Endodermal cell (in vitro differentiated cells): ENCODE measurements at regions not wholly inside any gene's neighbourhood (a gene's known extent, or its start where the extent isn't known, plus 50 kb on each side); places are given as distances from the start of the nearest gene placed in this dataset.
"Not testable (repeated sequence)": the region's sequence is repeated elsewhere in the genome, so short reads cannot be mapped to it uniquely, and the experiment has no call there.

ENCODE experiments used
- DNase-seq: peaks from one replicate; pipeline ENCODE4 v3.0.0-alpha.2; 2017
- H3K27ac ChIP-seq: 2 replicates; pipeline ENCODE4 v1.5.1; 2013; ENCODE audit warnings: mild to moderate bottlenecking, low read depth, low read length, moderate library complexity
- H3K27me3 ChIP-seq: 2 replicates; pipeline ENCODE4 v1.6.1; 2013; ENCODE audit warnings: mild to moderate bottlenecking, low read length, moderate library complexity; ENCODE audit not compliant: insufficient read depth, control insufficient read depth, poor library complexity, severe bottlenecking
- H3K36me3 ChIP-seq: 2 replicates; pipeline ENCODE4 v1.7.0; 2013; ENCODE audit warnings: mild to moderate bottlenecking, low read length, moderate library complexity; ENCODE audit not compliant: control insufficient read depth, insufficient read depth
- H3K4me1 ChIP-seq: one replicate; pipeline ENCODE4 v1.7.0; 2013; ENCODE audit warnings: low read length; ENCODE audit not compliant: control insufficient read depth, insufficient read depth
- H3K4me3 ChIP-seq: 2 replicates; pipeline ENCODE4 v1.5.1; 2013; ENCODE audit warnings: mild to moderate bottlenecking, low read length, moderate library complexity
- H3K9ac ChIP-seq: 2 replicates; pipeline ENCODE4 v1.6.1; 2013; ENCODE audit warnings: mild to moderate bottlenecking, low read length, moderate library complexity; ENCODE audit not compliant: poor library complexity, severe bottlenecking; ENCODE audit errors: extremely low read depth
- H3K9me3 ChIP-seq: 2 replicates; pipeline ENCODE4 v1.6.1; 2013; ENCODE audit warnings: mild to moderate bottlenecking, low read length, moderate library complexity; ENCODE audit not compliant: control insufficient read depth
- H3K27ac Mint-ChIP-seq: 2 replicates; pipeline ENCODE4 v1.8.0; 2020; ENCODE audit warnings: mixed read lengths
- H3K27me3 Mint-ChIP-seq: 2 replicates; pipeline ENCODE4 v1.8.0; 2021; ENCODE audit warnings: mild to moderate bottlenecking, mixed read lengths; ENCODE audit not compliant: insufficient read depth
- H3K36me3 Mint-ChIP-seq: 2 replicates; pipeline ENCODE4 v1.8.0; 2020; ENCODE audit warnings: low read depth, mixed read lengths
- H3K4me1 Mint-ChIP-seq: 2 replicates; pipeline ENCODE4 v1.8.0; 2020; ENCODE audit warnings: mixed read lengths
- H3K4me3 Mint-ChIP-seq: 2 replicates; pipeline ENCODE4 v1.8.0; 2020; ENCODE audit warnings: mild to moderate bottlenecking, moderate library complexity, mixed read lengths
- H3K9me3 Mint-ChIP-seq: 2 replicates; pipeline ENCODE4 v1.8.0; 2020; ENCODE audit warnings: mild to moderate bottlenecking, mixed read lengths
- WGBS, 2 experiments: methylation state at CpG; one replicate each; pipeline versions ENCODE4 v1.1.5 to v1.1.7; 2013; ENCODE audit warnings: missing lambda C conversion rate in 2 of 2, mixed read lengths in 1 of 2; ENCODE audit not compliant: insufficient coverage in 1 of 2, insufficient read length in 1 of 2; 5-methylcytosine and 5-hydroxymethylcytosine counted together
- TF ChIP-seq, protein P1 (sequence below): fragments of 200-600 bp; sonication (generic); conservative IDR thresholded peaks from 2 replicates; pipeline ENCODE4 v1.5.0; 2021; ENCODE audit warnings: antibody characterized with exemption, mild to moderate bottlenecking

DNA sequence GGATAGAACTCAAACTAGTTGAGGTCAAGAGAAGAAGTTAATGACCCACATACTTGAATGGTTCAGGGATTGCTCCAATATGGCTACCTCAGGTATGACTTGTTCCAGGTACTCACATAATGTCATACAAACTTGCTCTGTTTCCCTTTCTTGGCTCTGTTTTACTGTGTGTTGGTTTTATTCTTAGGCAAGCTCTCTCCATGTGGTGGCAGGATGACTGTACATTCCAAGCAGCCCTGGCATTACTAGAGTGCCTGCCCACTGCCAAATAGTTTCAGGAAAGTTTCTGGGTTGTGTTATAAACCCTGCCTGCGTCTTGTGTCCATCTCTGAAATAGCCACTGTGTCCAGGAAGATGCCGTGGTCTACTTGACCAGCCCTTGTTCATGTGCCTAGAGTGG lies 476.8 kb downstream of the SHISA9 start:
- Mint-ChIP-seq H3K27me3 (no peaks in the 10 kb centered on the region), H3K27ac (no peak overlapping the region), H3K9me3 (peaks cover 44% of the 10 kb centered on the region), H3K36me3 (peaks cover 16% of the 10 kb centered on the region), H3K4me1 (no peaks in the 10 kb centered on the region), H3K4me3 (no peak overlapping the region)
- Histone ChIP-seq H3K4me3 (no peak overlapping the region), H3K9ac (no peak overlapping the region), H3K27me3 (no peaks in the 10 kb centered on the region), H3K4me1 (no peaks in the 10 kb centered on the region), H3K9me3 (peaks cover 20% of the 10 kb centered on the region), H3K27ac (no peak overlapping the region), H3K36me3 (no peaks in the 10 kb centered on the region)
- no peak for DNase-seq
- WGBS, 2 experiments = 88% methylated on average over 2 of the region's 2 CpGs; no CpG with 5 or more reads in 1 of the 2 experiments
- TF ChIP-seq, protein P1, sequence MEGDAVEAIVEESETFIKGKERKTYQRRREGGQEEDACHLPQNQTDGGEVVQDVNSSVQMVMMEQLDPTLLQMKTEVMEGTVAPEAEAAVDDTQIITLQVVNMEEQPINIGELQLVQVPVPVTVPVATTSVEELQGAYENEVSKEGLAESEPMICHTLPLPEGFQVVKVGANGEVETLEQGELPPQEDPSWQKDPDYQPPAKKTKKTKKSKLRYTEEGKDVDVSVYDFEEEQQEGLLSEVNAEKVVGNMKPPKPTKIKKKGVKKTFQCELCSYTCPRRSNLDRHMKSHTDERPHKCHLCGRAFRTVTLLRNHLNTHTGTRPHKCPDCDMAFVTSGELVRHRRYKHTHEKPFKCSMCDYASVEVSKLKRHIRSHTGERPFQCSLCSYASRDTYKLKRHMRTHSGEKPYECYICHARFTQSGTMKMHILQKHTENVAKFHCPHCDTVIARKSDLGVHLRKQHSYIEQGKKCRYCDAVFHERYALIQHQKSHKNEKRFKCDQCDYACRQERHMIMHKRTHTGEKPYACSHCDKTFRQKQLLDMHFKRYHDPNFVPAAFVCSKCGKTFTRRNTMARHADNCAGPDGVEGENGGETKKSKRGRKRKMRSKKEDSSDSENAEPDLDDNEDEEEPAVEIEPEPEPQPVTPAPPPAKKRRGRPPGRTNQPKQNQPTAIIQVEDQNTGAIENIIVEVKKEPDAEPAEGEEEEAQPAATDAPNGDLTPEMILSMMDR = no peak

GRCh38 chr16:13379266-13379665 lies 477.9 kb downstream of the SHISA9 start:
- TF ChIP-seq, protein P1 = no peak
- 90 to 92% methylated on average over 3 of the region's 3 CpGs for WGBS, 2 experiments
- H3K27ac ChIP-seq = no peak overlapping the region

GRCh38 chr16:13385156-13386040 lies 484.0 kb downstream of the SHISA9 start:
- not testable (repeated sequence) for H3K4me1 Mint-ChIP-seq, H3K4me1 ChIP-seq, H3K27me3 ChIP-seq, H3K27ac Mint-ChIP-seq, H3K27me3 Mint-ChIP-seq, H3K27ac ChIP-seq, H3K9ac ChIP-seq, H3K4me3 Mint-ChIP-seq, H3K36me3 ChIP-seq, DNase-seq
- Histone ChIP-seq H3K4me3 (peak overlapping the region; percentile 56), H3K9me3 (peaks cover 64% of the 10 kb centered on the region)
- Mint-ChIP-seq H3K9me3 (peaks cover 73% of the 10 kb centered on the region), H3K36me3 (peaks cover 29% of the 10 kb centered on the region)
- 100% methylated on average over 1 of the region's 1 CpG for WGBS, 2 experiments

More at GRCh38 chr16:13379266-13379665, 477.9 kb downstream of the SHISA9 start:
- H3K27ac Mint-ChIP-seq = no peak overlapping the region
- Histone ChIP-seq H3K9ac (no peak overlapping the region), H3K9me3 (peaks cover 27% of the 10 kb centered on the region), H3K4me1 (no peaks in the 10 kb centered on the region), H3K27me3 (no peaks in the 10 kb centered on the region), H3K36me3 (no peaks in the 10 kb centered on the region), H3K4me3 (no peak overlapping the region)
- no peaks in the 10 kb centered on the region for H3K27me3 Mint-ChIP-seq
- H3K4me3 Mint-ChIP-seq = no peak overlapping the region
- peaks cover 49% of the 10 kb centered on the region for H3K9me3 Mint-ChIP-seq
- H3K4me1 Mint-ChIP-seq = no peaks in the 10 kb centered on the region
- peaks cover 18% of the 10 kb centered on the region for H3K36me3 Mint-ChIP-seq
- no peak for DNase-seq
